ENCODE measurements at regions not wholly inside any gene's neighbourhood (a gene's known extent, or its start where the extent isn't known, plus 50 kb on each side); places are given as distances from the start of the nearest gene placed in this dataset.

- DNase-seq (ENCODE audit: low spot score) = peak; percentile 88
Observed at GRCh38 chr5:139733698-139734538, 61.7 kb upstream of the PSD2 start.

DNA sequence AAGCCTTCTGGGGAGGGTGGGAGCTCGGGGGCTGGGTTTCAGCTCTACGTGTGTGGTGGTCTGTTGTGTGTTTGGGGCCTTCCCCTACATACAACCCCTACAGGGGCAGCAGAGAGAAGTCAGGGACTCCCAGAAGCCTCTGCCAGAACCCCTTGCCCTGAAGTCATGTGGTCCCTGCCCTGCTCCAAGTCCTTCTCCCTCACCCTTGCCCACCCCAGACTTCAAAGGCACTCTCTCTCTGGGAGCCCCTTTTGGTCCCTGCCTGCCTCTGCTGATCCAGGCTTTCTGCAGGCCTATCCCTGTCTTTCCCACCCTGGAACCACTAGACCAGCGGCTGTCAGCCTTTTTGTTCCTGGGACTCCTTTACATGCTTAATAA, 61.1 kb upstream of the PSD2 start:
- no peak for DNase-seq (ENCODE audit: low spot score)

DNA sequence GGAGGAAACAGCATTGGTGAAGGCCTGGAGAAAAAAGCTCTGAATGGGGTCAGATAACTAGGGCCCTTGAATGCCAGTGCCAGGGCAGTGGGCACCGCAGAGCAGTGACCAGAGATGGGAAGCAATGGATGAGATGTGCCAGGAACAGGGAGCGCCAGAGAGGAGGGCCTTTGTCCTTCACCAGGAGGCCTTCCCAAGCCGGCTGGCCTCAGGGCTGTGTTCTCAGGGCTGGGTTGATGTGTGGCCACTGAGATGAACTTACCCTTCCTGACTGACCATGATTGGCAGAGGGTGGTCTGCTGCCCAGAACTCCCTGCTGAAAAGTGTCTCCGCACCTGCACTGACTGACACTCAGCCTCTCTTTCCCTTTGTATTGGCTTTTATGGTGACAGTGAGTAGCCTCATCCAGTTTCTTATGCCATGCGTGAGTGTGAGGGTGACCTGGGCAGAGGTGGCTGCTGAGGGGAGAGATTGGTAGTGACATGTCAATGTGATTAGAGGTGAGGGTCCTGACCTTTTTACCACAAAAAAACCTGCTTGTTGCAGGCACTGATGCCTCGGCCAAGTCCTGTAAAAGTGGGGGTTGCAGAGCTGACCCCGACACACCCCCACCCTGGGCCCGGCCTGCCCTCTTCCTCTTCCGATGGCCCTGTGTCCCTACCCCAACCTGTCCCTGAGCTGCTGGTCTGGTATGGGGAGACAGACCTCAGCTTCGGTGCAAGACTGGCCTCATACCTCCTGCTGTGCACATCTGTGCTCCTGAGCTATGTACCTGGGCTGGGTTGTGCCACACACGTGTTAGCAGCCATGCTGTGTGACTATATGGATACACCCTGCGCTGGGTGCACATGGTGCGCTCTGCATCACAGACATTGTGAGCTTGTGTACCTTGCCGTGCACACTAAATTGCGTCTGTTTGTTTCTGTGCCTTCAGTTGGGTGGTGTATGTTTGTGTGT, 57.1 kb upstream of the PSD2 start:
- DNase-seq (ENCODE audit: low spot score) = no peak

GRCh38 chr5:139739150-139739974, 56.2 kb upstream of the PSD2 start:
- no peak for DNase-seq (ENCODE audit: low spot score)

- no peak for DNase-seq (ENCODE audit: low spot score)
Observed at GRCh38 chr5:139740138-139740991, 55.2 kb upstream of the PSD2 start.

GRCh38 chr5:139740992-139741672, 54.5 kb upstream of the PSD2 start:
- DNase-seq (ENCODE audit: low spot score) = no peak

DNA sequence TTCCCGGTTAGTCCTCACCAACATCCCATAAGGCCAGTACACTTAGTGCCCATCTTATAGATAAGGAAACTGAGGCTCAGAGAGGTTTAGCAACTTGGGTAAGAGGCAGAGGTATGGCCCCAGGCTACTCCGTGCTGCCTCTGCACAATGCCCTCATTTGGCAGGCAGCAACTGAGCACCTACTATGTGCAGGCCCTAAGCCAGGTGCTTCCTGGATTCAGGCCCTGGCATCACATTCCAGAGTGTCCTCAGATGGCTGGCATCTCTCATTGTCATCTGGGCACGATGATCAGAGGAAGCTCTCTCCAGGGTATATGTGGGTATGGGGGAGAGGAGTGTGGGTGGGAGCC, 53.8 kb upstream of the PSD2 start:
- no peak for DNase-seq (ENCODE audit: low spot score)

DNA sequence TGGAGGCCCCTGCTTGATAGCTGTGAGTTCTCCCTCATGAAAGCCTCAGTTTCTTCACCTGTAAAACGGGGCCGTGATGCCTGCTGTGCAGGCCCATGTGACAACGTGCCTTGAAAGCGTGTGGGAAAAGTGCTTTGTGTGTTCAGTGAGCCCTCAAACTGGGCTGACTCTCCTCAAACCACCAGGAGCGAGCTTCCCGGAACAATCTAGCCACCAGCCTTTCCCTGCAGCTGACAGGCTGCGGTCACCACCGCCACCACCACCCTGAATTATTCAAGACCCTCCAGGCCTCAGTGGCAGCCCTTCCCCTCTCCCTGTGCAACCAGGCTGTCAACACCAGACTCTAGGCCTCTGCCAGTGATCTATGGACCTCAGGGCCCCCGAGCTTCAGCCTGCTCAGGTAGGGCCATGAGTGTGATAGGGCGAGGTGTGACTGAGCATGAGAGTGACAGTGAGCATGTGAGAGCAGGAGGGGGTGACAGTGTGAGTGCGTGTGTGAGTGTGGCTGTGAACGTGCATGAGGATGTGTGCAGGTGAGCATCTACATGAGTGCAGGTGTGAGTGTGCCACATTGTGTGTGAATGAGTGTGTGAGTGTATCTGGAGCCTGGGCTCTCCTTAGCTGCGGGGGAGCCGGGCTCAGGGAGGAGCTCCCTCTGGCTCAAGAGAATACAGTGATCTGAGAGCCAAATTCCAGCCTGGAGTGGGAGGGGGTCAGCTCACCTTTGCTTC, 53.3 kb upstream of the PSD2 start:
- no peak for DNase-seq (ENCODE audit: low spot score)

DNA sequence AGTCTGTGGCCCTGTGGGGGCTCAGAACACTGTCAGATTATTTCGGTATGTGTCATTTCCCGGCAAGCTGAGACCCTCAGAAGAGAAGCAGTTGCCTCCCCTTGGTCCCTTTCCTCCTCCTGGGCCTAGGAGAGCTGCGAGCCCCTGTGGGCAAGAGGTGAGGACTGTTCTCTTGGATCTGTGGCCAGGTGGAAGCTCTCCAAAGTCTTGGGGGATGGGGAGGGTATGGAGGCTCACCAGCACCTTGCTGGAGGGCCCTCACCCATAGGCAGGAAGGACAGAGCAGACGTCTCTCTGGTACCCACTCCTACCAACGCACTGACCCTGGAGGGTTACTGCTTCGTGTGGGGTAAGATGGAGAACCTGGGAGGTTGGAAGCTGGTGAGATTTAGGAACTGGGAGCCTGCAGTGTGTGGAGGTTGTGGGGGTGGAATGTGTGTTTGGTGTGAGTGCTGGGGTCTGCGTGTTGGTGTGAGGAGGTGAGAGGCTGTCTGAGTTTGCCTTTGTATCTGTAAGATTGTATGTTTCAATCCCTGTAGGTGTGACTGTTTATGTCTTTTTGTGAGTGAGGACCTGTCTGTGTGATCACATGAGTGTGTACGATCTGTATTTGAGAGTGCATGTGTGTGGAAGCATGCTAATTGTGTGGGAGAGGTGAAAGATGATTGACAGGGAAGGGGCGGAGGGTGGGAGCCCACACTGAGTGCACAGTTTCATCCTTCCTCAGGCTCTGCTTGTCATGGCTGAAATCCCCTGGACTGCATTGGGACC, 52.4 kb upstream of the PSD2 start:
- no peak for DNase-seq (ENCODE audit: low spot score)

GRCh38 chr5:139743804-139744203, 51.8 kb upstream of the PSD2 start:
- DNase-seq (ENCODE audit: low spot score) = no peak

GRCh38 chr5:139744471-139745131, 51.0 kb upstream of the PSD2 start:
- no peak for DNase-seq (ENCODE audit: low spot score)

- peak; percentile 66 for DNase-seq (ENCODE audit: low spot score)
Observed at GRCh38 chr5:139745132-139745799, 50.3 kb upstream of the PSD2 start.

GRCh38 chr5:139745800-139746690, 49.6 kb upstream of the PSD2 start:
- DNase-seq (ENCODE audit: low spot score) = peak; percentile 85
